GM21529 (cell line): ENCODE measurements at regions not wholly inside any gene's neighbourhood (a gene's known extent, or its start where the extent isn't known, plus 50 kb on each side); places are given as distances from the start of the nearest gene placed in this dataset.

Experiments
- ATAC-seq: cut with Tn5 transposase; IDR thresholded peaks from one replicate; pipeline ENCODE4 v1.9.1; 2021; ENCODE audit not compliant: unreplicated experiment

DNA sequence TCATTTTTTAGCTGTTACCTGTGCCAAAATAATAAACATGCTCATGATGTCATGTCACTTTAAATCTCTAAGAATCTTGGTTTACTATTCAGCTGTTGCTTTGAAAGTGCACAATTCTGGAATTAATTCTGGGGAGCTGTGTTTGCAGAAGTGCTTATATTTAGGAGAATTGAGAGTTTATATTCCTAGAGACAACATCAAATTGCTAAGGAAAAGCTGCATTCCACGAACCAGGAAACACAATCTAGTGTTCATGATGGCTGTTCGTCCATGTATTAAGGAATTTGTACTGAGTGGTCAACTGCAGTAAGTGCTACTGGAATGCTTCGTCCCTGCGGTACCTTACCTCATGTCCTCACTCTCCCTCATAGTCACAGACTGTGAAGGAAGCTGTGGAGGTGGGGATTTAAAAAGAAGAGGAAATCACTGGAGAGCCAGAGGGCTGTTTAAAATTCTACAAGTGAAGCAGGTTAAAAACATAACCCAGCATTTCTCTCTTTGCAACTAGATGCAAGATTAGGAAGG lies 161.0 kb downstream of the TRMT11 start:
- ATAC-seq: no peak

DNA sequence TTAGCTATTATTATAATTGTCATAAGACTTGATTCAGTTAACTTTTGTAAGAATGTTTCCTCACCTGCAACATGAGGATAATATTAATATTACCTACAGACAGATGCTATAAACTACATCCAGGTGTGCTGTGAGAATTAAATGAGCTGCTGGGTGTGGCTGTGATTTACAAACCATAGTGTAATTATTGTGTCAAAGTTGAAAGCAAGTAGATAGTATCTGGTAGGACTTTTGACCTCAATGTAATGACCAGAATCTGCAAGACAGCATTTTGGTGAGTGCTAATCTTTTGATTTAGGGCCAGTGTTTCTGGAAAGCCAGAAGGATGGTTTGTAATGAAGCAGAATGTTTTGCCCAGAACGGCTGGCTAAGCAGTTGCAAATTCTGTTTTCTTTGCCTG lies 162.5 kb downstream of the TRMT11 start:
- ATAC-seq: no peak

DNA sequence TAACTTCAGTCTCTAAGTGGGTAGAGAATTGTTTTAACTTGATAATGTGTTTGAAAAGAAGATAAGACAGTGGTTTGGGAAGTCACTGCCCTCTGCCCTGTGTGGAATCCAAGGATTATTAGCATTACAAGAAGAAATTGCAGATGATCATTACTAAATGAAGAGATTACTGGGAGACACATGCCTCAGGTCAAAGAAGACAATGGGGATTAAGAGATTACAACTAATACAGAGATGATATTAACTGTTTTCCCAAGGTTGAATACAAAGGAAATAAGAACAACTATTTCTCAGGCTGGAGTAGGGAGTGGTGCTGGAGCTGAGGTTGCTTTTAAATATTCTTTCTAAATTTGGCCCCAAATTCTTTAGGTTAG lies 166.0 kb downstream of the TRMT11 start:
- no peak for ATAC-seq

DNA sequence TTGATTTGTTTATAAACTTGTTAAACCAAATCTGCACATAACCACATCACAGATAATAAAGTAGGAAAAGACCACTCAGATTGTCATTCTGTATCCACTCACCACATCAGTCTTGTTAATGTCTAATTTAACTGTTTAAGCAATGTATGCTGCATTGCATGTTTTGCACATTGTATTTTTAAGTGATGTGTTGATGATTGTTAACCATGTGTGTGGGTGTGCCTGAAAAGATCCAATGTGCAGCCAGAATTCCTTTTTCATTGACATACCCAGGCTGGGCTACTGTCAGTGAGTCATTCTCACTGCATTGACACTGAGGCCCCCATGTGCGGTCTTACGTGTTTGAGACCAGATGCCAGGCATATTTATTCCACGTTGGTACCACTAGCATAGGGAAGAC lies 167.3 kb downstream of the TRMT11 start:
- no peak for ATAC-seq

DNA sequence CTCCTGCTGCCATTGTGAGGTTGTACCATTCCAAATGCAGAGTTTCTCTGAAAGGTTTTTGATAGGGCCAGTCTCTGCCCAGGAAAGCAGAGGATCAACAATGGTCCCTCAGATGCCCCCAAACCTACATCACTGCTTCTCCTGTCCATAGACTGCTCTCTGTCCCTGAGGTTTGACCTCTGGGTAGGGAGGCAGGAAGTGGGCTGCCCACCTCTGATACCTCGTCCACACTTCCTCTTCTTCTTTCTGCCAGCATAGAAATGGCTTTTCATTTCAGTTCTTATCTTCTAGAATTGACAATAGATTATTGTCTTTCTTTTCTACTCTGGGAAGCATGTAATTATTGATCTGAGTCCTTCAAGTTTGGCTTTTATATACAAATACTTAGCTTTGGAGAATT lies 170.6 kb downstream of the TRMT11 start:
- ATAC-seq: peak; percentile 89

DNA sequence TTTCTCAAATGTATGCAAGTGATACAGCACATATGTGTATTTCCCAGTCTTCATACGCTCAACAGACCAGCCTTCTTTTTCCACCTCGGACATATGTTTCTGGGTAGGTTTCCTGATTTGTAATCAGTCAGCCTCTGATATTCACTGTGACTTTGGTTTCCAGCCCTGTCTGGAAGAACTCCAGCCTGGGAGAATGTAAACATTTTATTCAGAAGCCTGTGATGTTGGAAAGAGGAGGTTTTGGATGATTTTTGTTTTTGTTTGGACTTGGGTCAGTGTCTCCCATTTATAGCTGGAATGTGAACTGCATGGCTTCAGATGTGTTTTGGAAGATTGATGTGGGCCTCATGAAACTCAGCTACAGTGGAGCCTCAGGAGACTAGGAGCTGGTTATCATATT lies 172.2 kb upstream of the CENPW start:
- no peak for ATAC-seq

DNA sequence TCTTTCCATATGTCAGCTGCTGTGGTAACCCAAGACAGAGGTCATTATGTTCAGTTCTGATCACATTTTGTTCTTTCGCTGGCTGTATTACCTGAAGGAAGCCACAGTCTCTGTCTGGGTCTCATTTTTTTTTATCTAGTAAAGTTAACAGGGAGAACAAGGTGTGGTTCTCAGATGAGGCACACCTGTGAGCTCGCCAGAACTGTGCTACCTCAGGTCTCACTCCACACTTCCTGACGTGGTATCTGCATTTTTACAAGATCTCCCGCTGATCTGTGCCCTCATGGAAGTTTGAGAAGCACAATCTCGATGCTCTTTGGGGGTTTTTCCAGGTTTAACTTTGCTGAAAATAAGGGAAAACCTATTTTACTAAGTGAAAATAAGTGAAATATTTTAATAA lies 169.5 kb upstream of the CENPW start:
- no peak for ATAC-seq

DNA sequence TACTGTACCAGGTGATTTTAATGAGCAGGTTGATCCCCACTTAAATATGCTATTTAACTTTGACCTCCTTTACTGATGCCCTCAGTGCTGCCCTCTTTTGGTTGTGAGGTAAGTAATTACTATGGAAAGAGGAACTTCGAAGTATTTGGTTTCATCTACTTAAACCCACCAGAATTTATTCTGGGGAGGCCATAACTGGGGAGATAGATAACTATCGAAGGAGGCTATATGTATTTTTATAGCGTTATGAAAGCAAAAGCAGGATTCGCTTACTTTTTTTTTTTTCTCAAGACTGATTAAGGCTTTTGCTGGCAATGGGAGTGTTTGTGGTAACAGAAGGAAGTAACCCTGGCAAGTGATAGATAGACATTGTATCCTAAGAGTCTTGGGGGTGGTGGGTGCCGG lies 168.9 kb upstream of the CENPW start:
- peak; percentile 90 for ATAC-seq

DNA sequence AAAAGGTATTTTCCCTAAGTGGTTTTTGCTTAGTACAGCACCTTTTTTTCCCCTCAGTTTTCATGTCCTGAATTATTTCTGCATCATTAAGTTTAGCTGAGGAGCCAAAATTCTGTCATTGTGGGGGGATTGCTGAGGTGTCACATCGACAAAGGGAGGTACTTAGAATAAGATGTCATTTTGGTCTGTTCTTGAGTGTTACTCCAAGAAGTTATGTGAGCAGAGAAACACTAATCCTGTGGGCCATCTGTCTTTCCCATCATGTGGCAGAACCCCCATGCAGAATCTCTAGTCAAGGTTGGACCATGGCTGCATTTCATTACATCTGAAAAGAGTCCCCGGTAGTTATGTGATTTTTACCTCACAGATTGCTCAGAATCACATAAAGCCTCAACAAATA lies 167.8 kb upstream of the CENPW start:
- ATAC-seq: no peak

DNA sequence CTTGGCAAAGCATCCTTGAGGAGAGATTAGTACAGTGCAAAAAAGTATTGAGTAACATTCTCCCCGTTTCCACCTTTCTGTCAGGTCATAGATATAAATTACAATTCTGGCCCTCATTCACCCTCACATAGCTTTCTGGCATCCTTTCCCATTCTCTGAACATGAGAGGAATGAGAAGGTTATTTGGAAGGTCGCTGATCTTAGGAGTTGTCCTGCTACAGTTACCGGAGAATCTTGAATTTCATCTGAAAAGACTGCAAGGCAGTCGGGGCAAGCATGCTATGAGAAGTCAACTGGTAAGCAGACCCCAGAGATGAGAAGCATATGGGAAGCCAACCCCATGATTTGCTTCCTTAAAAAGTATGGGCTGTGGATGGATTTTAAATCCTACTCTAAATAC lies 166.7 kb upstream of the CENPW start:
- ATAC-seq: no peak

DNA sequence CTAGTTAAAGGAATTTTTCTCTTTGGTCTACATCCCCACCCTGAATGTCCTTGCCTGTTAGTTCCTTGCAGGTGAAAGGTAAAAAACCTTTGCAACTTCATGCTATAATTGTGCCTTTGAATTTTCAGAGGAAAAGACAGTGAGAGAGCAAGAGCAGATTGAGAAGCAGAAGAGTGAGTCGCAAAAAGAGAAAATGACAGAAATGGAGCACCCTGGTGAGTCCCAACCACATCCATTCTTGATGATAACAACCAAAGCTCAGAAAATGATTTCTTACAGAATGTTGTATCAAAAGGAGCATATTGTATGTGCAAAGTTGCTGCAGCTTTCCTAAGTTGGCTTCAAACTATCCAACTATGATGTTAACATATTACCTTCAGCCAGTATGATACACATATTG lies 165.2 kb upstream of the CENPW start:
- ATAC-seq: no peak

DNA sequence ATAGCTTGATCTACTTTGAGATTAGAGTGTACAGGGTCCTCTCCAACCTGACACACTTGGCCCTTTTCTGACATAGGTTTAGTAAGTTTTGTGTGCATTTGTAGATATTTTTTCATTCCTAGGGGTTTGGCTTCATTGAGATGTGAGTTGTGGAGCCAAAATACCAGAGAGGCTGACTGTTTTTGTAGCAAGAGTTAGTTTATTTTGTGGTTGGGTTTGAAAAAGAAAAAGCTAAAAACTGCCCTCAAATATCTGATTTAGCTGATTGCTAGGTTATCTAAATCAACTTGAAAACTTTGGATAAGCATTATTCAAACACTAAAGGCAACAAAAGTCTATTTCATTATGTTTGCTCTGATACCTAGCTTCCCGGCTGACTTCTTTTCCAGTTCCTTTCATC lies 164.7 kb upstream of the CENPW start:
- no peak for ATAC-seq

DNA sequence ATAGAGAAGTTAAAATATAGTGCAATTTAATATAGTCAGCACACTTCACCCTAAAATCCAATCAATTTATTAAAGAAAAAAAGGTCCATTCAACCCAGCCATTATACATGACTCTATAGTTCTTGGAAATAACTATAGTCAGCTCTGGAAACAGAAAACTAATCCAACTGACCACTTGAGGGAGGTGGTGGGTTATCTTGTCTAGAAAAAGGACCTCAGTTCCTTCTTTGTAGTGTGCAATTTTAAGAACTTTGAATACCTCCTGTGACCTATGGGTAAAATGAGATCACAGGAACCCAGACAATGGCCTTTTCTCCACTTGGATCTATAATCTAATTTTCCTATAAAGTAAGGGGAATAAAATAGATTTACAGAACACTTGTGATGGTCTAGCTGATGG lies 163.6 kb upstream of the CENPW start:
- no peak for ATAC-seq

DNA sequence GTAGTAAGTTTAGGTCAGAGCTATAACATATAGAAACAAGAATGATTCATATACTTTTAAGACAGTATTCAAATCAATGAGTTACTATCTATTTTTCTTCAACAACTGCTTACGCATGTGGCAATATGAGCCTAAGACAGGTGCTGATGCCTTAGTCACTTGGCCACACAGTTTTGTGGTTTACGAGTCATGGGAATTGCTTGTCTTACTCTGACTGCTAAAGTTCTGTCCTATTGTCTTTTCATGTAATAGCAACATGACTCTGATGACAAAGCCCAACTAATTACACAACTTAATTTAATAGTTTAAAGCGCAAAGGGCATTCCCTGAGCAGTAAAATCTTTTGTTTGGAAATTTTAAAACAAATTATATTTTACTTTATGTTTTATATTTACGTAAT lies 159.3 kb upstream of the CENPW start:
- peak; percentile 35 for ATAC-seq

DNA sequence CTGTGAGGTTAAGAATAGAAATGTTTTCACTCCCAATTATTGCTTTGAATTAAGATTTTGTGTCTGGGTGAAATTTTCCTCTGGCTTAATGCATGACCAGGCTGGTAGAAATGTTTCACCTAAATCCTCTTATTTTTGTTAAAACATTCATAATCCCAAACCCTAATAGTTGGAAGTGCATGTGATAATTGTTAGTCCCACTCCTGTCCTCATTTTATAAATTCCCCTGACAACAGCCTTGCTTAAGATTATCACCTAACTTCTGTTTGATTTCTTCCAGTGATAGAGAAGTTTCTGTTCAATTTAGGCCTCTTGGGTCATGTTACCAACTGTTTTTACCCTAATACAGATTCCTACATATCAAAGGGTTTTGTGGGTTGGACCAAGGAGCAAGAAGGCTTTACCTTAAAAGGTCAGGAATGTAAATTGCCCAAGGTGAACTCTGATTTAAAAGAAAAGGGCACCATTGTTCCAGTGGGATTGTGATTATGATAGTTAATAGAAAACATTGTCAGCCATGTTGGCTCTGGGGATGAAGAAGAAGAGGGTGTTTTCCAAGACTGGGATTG lies 158.7 kb upstream of the CENPW start:
- no peak for ATAC-seq

DNA sequence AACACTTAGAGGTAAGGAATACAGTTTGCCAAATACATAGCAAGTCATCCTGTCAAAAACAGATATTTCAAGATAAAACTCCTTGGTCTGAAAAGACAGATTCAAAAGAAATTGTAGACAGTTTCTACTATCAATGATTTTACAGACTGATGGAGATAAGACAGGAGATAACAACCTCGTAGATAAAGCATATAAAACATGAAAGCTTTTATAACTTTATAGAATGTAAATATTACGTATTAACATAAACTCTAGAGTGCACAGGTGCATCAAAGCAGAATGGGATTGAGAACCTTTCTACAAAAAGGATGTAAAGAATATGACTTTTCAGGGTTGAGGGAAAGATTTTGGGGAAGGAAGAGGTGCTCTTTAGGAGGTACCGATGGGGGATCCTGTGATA lies 158.0 kb upstream of the CENPW start:
- no peak for ATAC-seq

DNA sequence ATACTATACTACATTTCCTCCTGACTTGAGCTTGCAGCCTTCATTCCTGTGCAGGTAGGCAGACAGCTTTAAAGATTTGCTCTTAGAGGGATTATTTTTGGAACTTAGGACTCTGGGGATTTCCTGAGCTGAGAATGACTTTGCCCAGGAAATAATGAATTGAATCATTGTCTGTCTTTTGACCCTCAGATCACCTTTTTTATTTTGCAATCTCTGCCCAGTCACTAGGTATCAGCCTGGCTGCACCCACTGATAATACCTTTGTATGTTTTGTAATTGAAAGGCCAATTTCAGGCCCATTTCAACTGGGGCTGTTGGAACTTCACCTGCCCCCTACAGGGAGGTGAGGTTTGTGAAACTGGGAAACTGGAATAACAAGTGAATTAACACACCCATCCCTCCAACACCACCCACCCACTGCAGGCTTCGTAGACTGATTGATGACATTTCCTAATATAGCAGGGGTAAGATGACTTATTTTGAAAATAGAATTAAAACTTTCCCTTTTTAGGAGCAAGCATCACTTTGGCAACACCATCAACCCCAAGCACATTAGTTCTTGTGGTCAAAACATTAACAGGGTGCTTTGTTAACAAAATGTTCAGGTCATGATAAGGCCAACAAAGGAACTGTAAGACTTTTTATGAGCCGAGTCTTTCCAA lies 157.1 kb upstream of the CENPW start:
- ATAC-seq: no peak

DNA sequence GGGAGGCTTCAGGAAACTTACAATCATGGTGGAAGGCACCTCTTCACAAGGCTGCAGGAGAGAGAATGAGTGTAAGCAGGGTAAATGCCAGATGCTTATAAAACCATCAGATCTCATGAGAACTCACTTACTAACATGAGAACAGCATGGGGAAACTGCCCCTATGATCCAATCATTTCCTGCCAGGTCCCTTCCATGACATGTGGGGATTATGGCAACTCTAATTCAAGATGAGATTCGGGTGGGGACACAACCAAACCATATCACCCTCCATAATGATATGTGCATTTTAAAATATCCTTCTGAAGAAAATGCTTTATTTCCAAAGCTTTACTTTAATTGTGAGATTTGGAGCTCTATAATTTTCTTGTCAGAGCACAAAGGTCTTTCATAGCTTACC lies 154.1 kb upstream of the CENPW start:
- ATAC-seq: no peak

DNA sequence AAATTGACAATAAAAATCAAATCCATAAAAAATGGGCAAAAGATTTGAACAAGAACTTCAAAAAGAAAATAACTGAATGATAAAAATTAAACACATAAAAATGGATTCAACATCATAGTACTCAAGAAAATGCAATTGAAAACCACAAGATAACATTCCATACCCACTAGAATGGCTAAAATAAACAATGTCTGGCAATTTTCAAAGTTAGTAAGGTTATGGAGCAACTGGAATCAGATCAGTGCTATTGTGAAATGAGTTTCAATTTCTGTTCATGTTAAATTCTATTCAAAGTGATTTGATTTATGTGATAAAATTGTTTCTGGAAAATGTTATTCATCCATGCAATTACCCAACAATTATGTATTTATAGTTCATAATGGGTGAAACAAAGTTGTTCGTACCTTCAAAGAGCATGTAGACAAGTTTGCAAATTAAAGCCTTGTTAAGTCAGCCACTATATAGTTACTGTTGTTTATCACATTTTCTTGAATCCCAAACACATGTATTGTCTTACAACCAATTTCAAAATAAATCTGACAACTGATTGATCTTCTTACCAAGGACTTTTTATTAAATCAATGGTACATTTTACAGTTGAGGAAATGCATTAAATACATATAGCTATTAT lies 151.5 kb upstream of the CENPW start:
- ATAC-seq: no peak

DNA sequence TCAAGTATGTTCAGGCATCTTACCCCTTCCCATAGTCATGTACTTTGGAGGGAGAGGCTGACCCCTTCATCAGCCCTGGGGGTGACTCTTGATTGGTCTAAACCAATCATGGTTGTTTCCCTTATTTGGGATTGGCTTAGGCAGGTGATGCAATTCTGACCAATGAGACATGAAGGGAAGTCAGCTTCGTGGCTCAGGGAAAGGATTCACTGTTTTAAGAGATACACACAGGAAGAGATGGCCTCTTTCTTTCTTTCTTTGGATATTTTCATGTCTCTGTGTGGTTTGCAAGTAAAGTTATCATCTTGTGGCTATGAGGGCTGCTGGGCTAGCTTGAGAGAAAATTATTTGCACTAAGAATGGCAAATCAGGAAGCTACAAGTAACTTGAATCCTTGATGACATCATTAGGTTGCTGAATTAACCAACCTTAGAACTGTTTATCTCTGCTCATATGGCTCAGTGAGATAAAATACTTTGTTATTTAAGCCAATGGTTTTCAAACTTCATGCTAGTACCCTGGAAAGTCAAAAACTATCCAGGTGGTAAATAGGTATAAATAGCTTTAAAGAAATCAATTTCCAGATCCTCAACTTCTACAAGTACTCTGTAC lies 144.2 kb upstream of the CENPW start:
- no peak for ATAC-seq

DNA sequence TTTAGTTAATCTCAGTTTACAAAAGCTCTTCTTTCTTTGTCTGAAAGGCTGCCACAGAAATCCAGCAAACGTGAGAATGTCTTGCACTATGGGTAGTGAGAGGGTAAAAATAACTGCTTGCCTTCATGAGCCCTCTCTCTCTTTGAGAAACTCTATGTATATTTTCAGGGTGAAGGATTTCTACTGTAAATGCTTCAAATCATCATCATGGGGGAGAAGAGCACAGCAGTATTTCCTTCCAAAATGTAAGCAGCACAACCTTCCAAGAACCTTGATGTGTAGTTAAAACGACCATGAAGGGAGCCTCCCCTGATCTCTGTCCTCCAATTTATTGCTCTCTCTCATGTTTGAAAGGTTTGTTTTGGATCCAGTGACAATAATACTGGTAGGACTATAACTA lies 141.3 kb upstream of the CENPW start:
- no peak for ATAC-seq

DNA sequence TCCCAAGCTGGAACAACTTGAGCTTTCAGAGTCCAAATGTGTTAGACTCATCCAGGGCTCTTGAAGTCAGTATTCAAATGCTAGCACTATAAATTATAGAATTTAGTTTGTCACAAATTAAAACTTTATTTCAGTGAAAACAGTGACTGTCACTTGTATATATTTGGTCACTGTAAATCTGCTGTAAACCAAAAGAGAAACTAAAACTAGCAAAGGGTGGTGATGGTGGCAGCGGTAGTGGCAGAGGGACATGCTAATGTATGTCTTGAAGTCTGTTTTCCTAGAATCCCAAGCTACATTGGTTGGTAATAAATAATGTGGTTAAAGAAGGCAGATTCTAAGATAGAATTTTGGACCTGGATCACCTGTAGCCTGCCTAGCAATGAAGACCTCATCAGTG lies 140.4 kb upstream of the CENPW start:
- ATAC-seq: no peak
